ENCODE measurements at regions not wholly inside any gene's neighbourhood (a gene's known extent, or its start where the extent isn't known, plus 50 kb on each side); places are given as distances from the start of the nearest gene placed in this dataset.

GRCh38 chr2:226564667-226565066 is 235.0 kb downstream of the IRS1 start:
- TF ChIP-seq POLR2AphosphoS5 (IDR thresholded peaks at IDR 0.05; ENCODE audit: low read depth, low read length) (no peak), POLR2A (IDR thresholded peaks at IDR 0.05; ENCODE audit: low read depth, low read length) (no peak)

All from GM12892 (cell line).